ENCODE measurements at regions not wholly inside any gene's neighbourhood (a gene's known extent, or its start where the extent isn't known, plus 50 kb on each side); places are given as distances from the start of the nearest gene placed in this dataset.

GRCh38 chr10:10967029-10967428 is 50.6 kb upstream of the CELF2 start:
- Mint-ChIP-seq H3K4me1 (no peaks in the 10 kb centered on the region), H3K27ac (no peak overlapping the region), H3K9me3 (peaks cover 0 to 2% (median 0%) of the 10 kb centered on the region in 9 donors), H3K4me3 (no peak overlapping the region), H3K27me3 (peaks cover 5 to 32% (median 9%) of the 10 kb centered on the region in 5 donors), H3K36me3 (no peaks in the 10 kb centered on the region)
- POLR2A ChIA-PET = no interaction called here
- ATAC-seq (no peak), DNase-seq (no peak)

- H3K4me1 Mint-ChIP-seq = no peaks in the 10 kb centered on the region
- no peak for DNase-seq
- H3K36me3 Mint-ChIP-seq = no peaks in the 10 kb centered on the region
- H3K4me3 Mint-ChIP-seq = no peak overlapping the region
- POLR2A ChIA-PET = no interaction called here
- H3K9me3 Mint-ChIP-seq = peaks cover 0 to 2% (median 0%) of the 10 kb centered on the region in 9 donors
- H3K27ac Mint-ChIP-seq = no peak overlapping the region
- H3K27me3 Mint-ChIP-seq = peaks cover 8 to 39% (median 14%) of the 10 kb centered on the region in 5 donors
- ATAC-seq = no peak
These were observed 50.0 kb upstream of the CELF2 start for GRCh38 chr10:10967581-10968256.

Data from naive thymus-derived CD8-positive, alpha-beta T cell (primary cell).